ENCODE measurements at regions not wholly inside any gene's neighbourhood (a gene's known extent, or its start where the extent isn't known, plus 50 kb on each side); places are given as distances from the start of the nearest gene placed in this dataset.

- Mint-ChIP-seq H3K27me3 (no peaks in the 10 kb centered on the region), H3K4me1 (no peaks in the 10 kb centered on the region), H3K4me3 (no peak overlapping the region), H3K9me3 (peaks cover 6% of the 10 kb centered on the region), H3K36me3 (ENCODE audit: low read depth) (peaks cover 2% of the 10 kb centered on the region), H3K27ac (no peak overlapping the region)
- DNase-seq, result no peak
- ChIA-PET CTCF (interaction anchor here (1.1 kb wide), 1 partner anchor 15 kb away, joined by 3 read pairs; no protein-coding TSS in a partner anchor), POLR2A (no interaction called here)
These were observed 847.1 kb downstream of the FAM181B start for GRCh38 chr11:81886406-81887075.

GRCh38 chr11:81874635-81875034 is 859.0 kb downstream of the FAM181B start:
- ChIA-PET POLR2A (no interaction called here), CTCF (no interaction called here)
- Mint-ChIP-seq H3K27ac (peak overlapping the region; percentile 31), H3K4me3 (no peak overlapping the region), H3K27me3 (peaks cover 10% of the 10 kb centered on the region), H3K36me3 (ENCODE audit: low read depth) (peaks cover 8% of the 10 kb centered on the region), H3K9me3 (peaks cover 7% of the 10 kb centered on the region), H3K4me1 (peaks cover 36% of the 10 kb centered on the region)
- DNase-seq, result peak; percentile 48

GRCh38 chr11:81870815-81871214 is 862.8 kb downstream of the FAM181B start:
- Mint-ChIP-seq H3K9me3 (peaks cover 17% of the 10 kb centered on the region), H3K27ac (peak overlapping the region; percentile 98), H3K4me1 (peaks cover 51% of the 10 kb centered on the region), H3K27me3 (peaks cover 10% of the 10 kb centered on the region), H3K36me3 (ENCODE audit: low read depth) (peaks cover 14% of the 10 kb centered on the region), H3K4me3 (no peak overlapping the region)
- ChIA-PET POLR2A (no interaction called here), CTCF (interaction anchor here (1.0 kb wide), 1 partner anchor 16 kb away, joined by 3 read pairs; no protein-coding TSS in a partner anchor)
- DNase-seq, result no peak

GRCh38 chr11:81870066-81870412 is 863.6 kb downstream of the FAM181B start:
- peak; percentile 48 for DNase-seq
- POLR2A ChIA-PET, result no interaction called here
- CTCF ChIA-PET, result no interaction called here

GRCh38 chr11:81869351-81870065 is 864.2 kb downstream of the FAM181B start:
- Mint-ChIP-seq H3K4me1 (peaks cover 38% of the 10 kb centered on the region), H3K9me3 (peaks cover 12% of the 10 kb centered on the region), H3K27me3 (peaks cover 8% of the 10 kb centered on the region), H3K4me3 (peak overlapping the region; percentile 75), H3K27ac (peak overlapping the region; percentile 98), H3K36me3 (ENCODE audit: low read depth) (peaks cover 10% of the 10 kb centered on the region)
- CTCF ChIA-PET, result no interaction called here
- peak; percentile 96 for DNase-seq
- POLR2A ChIA-PET, result no interaction called here

More at GRCh38 chr11:81870066-81870412, 863.6 kb downstream of the FAM181B start:
- H3K4me3 Mint-ChIP-seq, result peak overlapping the region; percentile 75
- peak overlapping the region; percentile 98 for H3K27ac Mint-ChIP-seq
- peaks cover 10% of the 10 kb centered on the region for H3K36me3 Mint-ChIP-seq (ENCODE audit: low read depth)
- H3K9me3 Mint-ChIP-seq, result peaks cover 12% of the 10 kb centered on the region
- peaks cover 8% of the 10 kb centered on the region for H3K27me3 Mint-ChIP-seq
- H3K4me1 Mint-ChIP-seq, result peaks cover 43% of the 10 kb centered on the region

- Mint-ChIP-seq H3K4me1 (peaks cover 28% of the 10 kb centered on the region), H3K36me3 (ENCODE audit: low read depth) (peaks cover 10% of the 10 kb centered on the region), H3K4me3 (no peak overlapping the region), H3K27me3 (peaks cover 7% of the 10 kb centered on the region), H3K9me3 (peaks cover 16% of the 10 kb centered on the region), H3K27ac (no peak overlapping the region)
- ChIA-PET POLR2A (no interaction called here), CTCF (no interaction called here)
- DNase-seq, result no peak
These were observed 866.8 kb downstream of the FAM181B start for GRCh38 chr11:81866896-81867295.

GRCh38 chr11:81857386-81857785 is 876.3 kb downstream of the FAM181B start:
- H3K27ac Mint-ChIP-seq, result no peak overlapping the region
- POLR2A ChIA-PET, result no interaction called here
- no peak overlapping the region for H3K4me3 Mint-ChIP-seq
- CTCF ChIA-PET, result no interaction called here
- no peaks in the 10 kb centered on the region for H3K36me3 Mint-ChIP-seq (ENCODE audit: low read depth)
- no peaks in the 10 kb centered on the region for H3K4me1 Mint-ChIP-seq
- H3K27me3 Mint-ChIP-seq, result peaks cover 2% of the 10 kb centered on the region
- DNase-seq, result no peak
- H3K9me3 Mint-ChIP-seq, result peaks cover under 1% of the 10 kb centered on the region

- H3K4me1 Mint-ChIP-seq, result no peaks in the 10 kb centered on the region
- no peaks in the 10 kb centered on the region for H3K9me3 Mint-ChIP-seq
- H3K4me3 Mint-ChIP-seq, result no peak overlapping the region
- H3K27ac Mint-ChIP-seq, result no peak overlapping the region
- ChIA-PET POLR2A (no interaction called here), CTCF (no interaction called here)
- H3K27me3 Mint-ChIP-seq, result no peaks in the 10 kb centered on the region
- no peaks in the 10 kb centered on the region for H3K36me3 Mint-ChIP-seq (ENCODE audit: low read depth)
- no peak for DNase-seq
These were observed 879.9 kb downstream of the FAM181B start for GRCh38 chr11:81853791-81854190.

- Mint-ChIP-seq H3K4me3 (no peak overlapping the region), H3K4me1 (no peaks in the 10 kb centered on the region), H3K9me3 (no peaks in the 10 kb centered on the region), H3K27me3 (no peaks in the 10 kb centered on the region), H3K27ac (no peak overlapping the region), H3K36me3 (ENCODE audit: low read depth) (no peaks in the 10 kb centered on the region)
- POLR2A ChIA-PET, result no interaction called here
- DNase-seq, result no peak
- CTCF ChIA-PET, result no interaction called here
These were observed 880.8 kb downstream of the FAM181B start for GRCh38 chr11:81852896-81853295.

- ChIA-PET POLR2A (no interaction called here), CTCF (no interaction called here)
- H3K4me3 Mint-ChIP-seq, result no peak overlapping the region
- no peaks in the 10 kb centered on the region for H3K4me1 Mint-ChIP-seq
- DNase-seq, result no peak
- no peaks in the 10 kb centered on the region for H3K9me3 Mint-ChIP-seq
- no peaks in the 10 kb centered on the region for H3K27me3 Mint-ChIP-seq
- no peak overlapping the region for H3K27ac Mint-ChIP-seq
- no peaks in the 10 kb centered on the region for H3K36me3 Mint-ChIP-seq (ENCODE audit: low read depth)
These were observed 893.3 kb downstream of the FAM181B start for GRCh38 chr11:81840380-81840779.

GRCh38 chr11:81839976-81840375 is 893.7 kb downstream of the FAM181B start:
- Mint-ChIP-seq H3K4me3 (no peak overlapping the region), H3K27ac (no peak overlapping the region), H3K4me1 (no peaks in the 10 kb centered on the region), H3K9me3 (no peaks in the 10 kb centered on the region), H3K36me3 (ENCODE audit: low read depth) (no peaks in the 10 kb centered on the region), H3K27me3 (no peaks in the 10 kb centered on the region)
- ChIA-PET POLR2A (no interaction called here), CTCF (no interaction called here)
- no peak for DNase-seq

GRCh38 chr11:81839016-81839415 is 894.6 kb downstream of the FAM181B start:
- Mint-ChIP-seq H3K27ac (no peak overlapping the region), H3K4me1 (no peaks in the 10 kb centered on the region), H3K9me3 (peaks cover 3% of the 10 kb centered on the region), H3K4me3 (no peak overlapping the region), H3K36me3 (ENCODE audit: low read depth) (no peaks in the 10 kb centered on the region), H3K27me3 (no peaks in the 10 kb centered on the region)
- DNase-seq, result no peak
- ChIA-PET CTCF (no interaction called here), POLR2A (no interaction called here)

- Mint-ChIP-seq H3K27me3 (no peaks in the 10 kb centered on the region), H3K27ac (no peak overlapping the region), H3K4me3 (no peak overlapping the region), H3K4me1 (no peaks in the 10 kb centered on the region), H3K9me3 (peaks cover 18% of the 10 kb centered on the region), H3K36me3 (ENCODE audit: low read depth) (no peaks in the 10 kb centered on the region)
- ChIA-PET CTCF (interaction anchor here (0.6 to 1.9 kb wide), 4 partner anchors 11 to 1419 kb away, joined by 3 to 4 read pairs (median 4); no protein-coding TSS in a partner anchor), POLR2A (no interaction called here)
- no peak for DNase-seq
These were observed 903.7 kb downstream of the FAM181B start for GRCh38 chr11:81829976-81830375.

- H3K36me3 Mint-ChIP-seq (ENCODE audit: low read depth), result no peaks in the 10 kb centered on the region
- no peak for DNase-seq
- H3K9me3 Mint-ChIP-seq, result peaks cover 3% of the 10 kb centered on the region
- no peak overlapping the region for H3K27ac Mint-ChIP-seq
- no peaks in the 10 kb centered on the region for H3K27me3 Mint-ChIP-seq
- CTCF ChIA-PET, result no interaction called here
- H3K4me3 Mint-ChIP-seq, result no peak overlapping the region
- H3K4me1 Mint-ChIP-seq, result no peaks in the 10 kb centered on the region
- POLR2A ChIA-PET, result no interaction called here
These were observed 908.3 kb downstream of the FAM181B start for GRCh38 chr11:81825346-81825745.

Measured in activated CD4-positive, alpha-beta T cell treated with anti-CD3 and anti-CD28 coated beads, Interleukin-2, amount 10 ng/mL, durations not matched to agents 7 days and 5 days (primary cell).